ENCODE measurements at regions not wholly inside any gene's neighbourhood (a gene's known extent, or its start where the extent isn't known, plus 50 kb on each side); places are given as distances from the start of the nearest gene placed in this dataset.

GRCh38 chr1:60764489-60764888 lies 317.9 kb upstream of the NFIA start:
- no peak overlapping the region for H3K4me3 Mint-ChIP-seq
- H3K9me3 Mint-ChIP-seq (ENCODE audit: low read depth) = peaks cover 4% of the 10 kb centered on the region
- no peak overlapping the region for H3K27ac Mint-ChIP-seq
- H3K4me1 Mint-ChIP-seq (ENCODE audit: low read depth) = no peaks in the 10 kb centered on the region
- H3K27me3 Mint-ChIP-seq = peaks cover 1% of the 10 kb centered on the region
- no peaks in the 10 kb centered on the region for H3K36me3 Mint-ChIP-seq

- Mint-ChIP-seq H3K4me3 (no peak overlapping the region), H3K27me3 (peaks cover 1% of the 10 kb centered on the region), H3K27ac (no peak overlapping the region), H3K36me3 (no peaks in the 10 kb centered on the region), H3K9me3 (ENCODE audit: low read depth) (peaks cover 4% of the 10 kb centered on the region), H3K4me1 (ENCODE audit: low read depth) (no peaks in the 10 kb centered on the region)
These were observed 318.6 kb upstream of the NFIA start for GRCh38 chr1:60763741-60764140.

- Mint-ChIP-seq H3K27ac (no peak overlapping the region), H3K4me1 (ENCODE audit: low read depth) (no peaks in the 10 kb centered on the region), H3K27me3 (peaks cover 1% of the 10 kb centered on the region), H3K4me3 (no peak overlapping the region), H3K9me3 (ENCODE audit: low read depth) (no peaks in the 10 kb centered on the region), H3K36me3 (no peaks in the 10 kb centered on the region)
These were observed 319.4 kb upstream of the NFIA start for GRCh38 chr1:60762911-60763310.

- H3K9me3 Mint-ChIP-seq (ENCODE audit: low read depth) = no peaks in the 10 kb centered on the region
- no peaks in the 10 kb centered on the region for H3K4me1 Mint-ChIP-seq (ENCODE audit: low read depth)
- no peak overlapping the region for H3K4me3 Mint-ChIP-seq
- no peaks in the 10 kb centered on the region for H3K36me3 Mint-ChIP-seq
- peaks cover 1% of the 10 kb centered on the region for H3K27me3 Mint-ChIP-seq
- H3K27ac Mint-ChIP-seq = no peak overlapping the region
These were observed 320.2 kb upstream of the NFIA start for GRCh38 chr1:60762176-60762575.

GRCh38 chr1:60759291-60759690 lies 323.1 kb upstream of the NFIA start:
- Mint-ChIP-seq H3K4me1 (ENCODE audit: low read depth) (no peaks in the 10 kb centered on the region), H3K9me3 (ENCODE audit: low read depth) (no peaks in the 10 kb centered on the region), H3K27ac (no peak overlapping the region), H3K36me3 (no peaks in the 10 kb centered on the region), H3K4me3 (no peak overlapping the region), H3K27me3 (peaks cover 1% of the 10 kb centered on the region)

- H3K9me3 Mint-ChIP-seq (ENCODE audit: low read depth) = no peaks in the 10 kb centered on the region
- H3K4me1 Mint-ChIP-seq (ENCODE audit: low read depth) = no peaks in the 10 kb centered on the region
- no peaks in the 10 kb centered on the region for H3K36me3 Mint-ChIP-seq
These were observed 324.9 kb upstream of the NFIA start for GRCh38 chr1:60757485-60757884.

GRCh38 chr1:60753036-60753900 lies 329.1 kb upstream of the NFIA start:
- no peaks in the 10 kb centered on the region for H3K4me1 Mint-ChIP-seq (ENCODE audit: low read depth)
- H3K36me3 Mint-ChIP-seq = no peaks in the 10 kb centered on the region
- no peaks in the 10 kb centered on the region for H3K9me3 Mint-ChIP-seq (ENCODE audit: low read depth)
- no peak overlapping the region for H3K27ac Mint-ChIP-seq
- no peaks in the 10 kb centered on the region for H3K27me3 Mint-ChIP-seq
- no peak overlapping the region for H3K4me3 Mint-ChIP-seq

More at GRCh38 chr1:60757485-60757884, 324.9 kb upstream of the NFIA start:
- H3K27ac Mint-ChIP-seq = no peak overlapping the region
- no peak overlapping the region for H3K4me3 Mint-ChIP-seq
- peaks cover 1% of the 10 kb centered on the region for H3K27me3 Mint-ChIP-seq

GRCh38 chr1:60751306-60751705 lies 331.1 kb upstream of the NFIA start:
- no peaks in the 10 kb centered on the region for H3K9me3 Mint-ChIP-seq (ENCODE audit: low read depth)
- H3K27me3 Mint-ChIP-seq = no peaks in the 10 kb centered on the region
- H3K4me3 Mint-ChIP-seq = no peak overlapping the region
- H3K36me3 Mint-ChIP-seq = no peaks in the 10 kb centered on the region
- H3K4me1 Mint-ChIP-seq (ENCODE audit: low read depth) = no peaks in the 10 kb centered on the region
- H3K27ac Mint-ChIP-seq = no peak overlapping the region

GRCh38 chr1:60747353-60747752 lies 335.0 kb upstream of the NFIA start:
- Mint-ChIP-seq H3K36me3 (no peaks in the 10 kb centered on the region), H3K27ac (no peak overlapping the region), H3K9me3 (ENCODE audit: low read depth) (no peaks in the 10 kb centered on the region), H3K4me3 (no peak overlapping the region), H3K27me3 (no peaks in the 10 kb centered on the region), H3K4me1 (ENCODE audit: low read depth) (no peaks in the 10 kb centered on the region)

- no peak overlapping the region for H3K27ac Mint-ChIP-seq
- H3K36me3 Mint-ChIP-seq = no peaks in the 10 kb centered on the region
- H3K27me3 Mint-ChIP-seq = no peaks in the 10 kb centered on the region
- H3K9me3 Mint-ChIP-seq (ENCODE audit: low read depth) = no peaks in the 10 kb centered on the region
- H3K4me3 Mint-ChIP-seq = no peak overlapping the region
- no peaks in the 10 kb centered on the region for H3K4me1 Mint-ChIP-seq (ENCODE audit: low read depth)
These were observed 336.0 kb upstream of the NFIA start for GRCh38 chr1:60746278-60746791.

- Mint-ChIP-seq H3K36me3 (no peaks in the 10 kb centered on the region), H3K9me3 (ENCODE audit: low read depth) (no peaks in the 10 kb centered on the region), H3K4me1 (ENCODE audit: low read depth) (no peaks in the 10 kb centered on the region), H3K27me3 (no peaks in the 10 kb centered on the region), H3K4me3 (no peak overlapping the region), H3K27ac (no peak overlapping the region)
These were observed 336.9 kb upstream of the NFIA start for GRCh38 chr1:60745484-60745883.

GRCh38 chr1:60742339-60742738 lies 340.0 kb upstream of the NFIA start:
- Mint-ChIP-seq H3K9me3 (ENCODE audit: low read depth) (no peaks in the 10 kb centered on the region), H3K27ac (no peak overlapping the region), H3K4me1 (ENCODE audit: low read depth) (no peaks in the 10 kb centered on the region), H3K27me3 (peaks cover 2% of the 10 kb centered on the region), H3K4me3 (no peak overlapping the region), H3K36me3 (peaks cover 2% of the 10 kb centered on the region)

- Mint-ChIP-seq H3K27me3 (peaks cover 2% of the 10 kb centered on the region), H3K27ac (no peak overlapping the region), H3K4me1 (ENCODE audit: low read depth) (no peaks in the 10 kb centered on the region), H3K9me3 (ENCODE audit: low read depth) (no peaks in the 10 kb centered on the region), H3K4me3 (no peak overlapping the region), H3K36me3 (peaks cover 2% of the 10 kb centered on the region)
These were observed 342.2 kb upstream of the NFIA start for GRCh38 chr1:60740154-60740553.

GRCh38 chr1:60739729-60740128 lies 342.6 kb upstream of the NFIA start:
- Mint-ChIP-seq H3K27me3 (peaks cover 2% of the 10 kb centered on the region), H3K4me1 (ENCODE audit: low read depth) (no peaks in the 10 kb centered on the region), H3K4me3 (no peak overlapping the region), H3K27ac (no peak overlapping the region), H3K9me3 (ENCODE audit: low read depth) (no peaks in the 10 kb centered on the region), H3K36me3 (peaks cover 2% of the 10 kb centered on the region)

- Mint-ChIP-seq H3K9me3 (ENCODE audit: low read depth) (no peaks in the 10 kb centered on the region), H3K4me1 (ENCODE audit: low read depth) (no peaks in the 10 kb centered on the region), H3K36me3 (no peaks in the 10 kb centered on the region), H3K4me3 (no peak overlapping the region), H3K27me3 (peaks cover 3% of the 10 kb centered on the region), H3K27ac (no peak overlapping the region)
These were observed 349.4 kb upstream of the NFIA start for GRCh38 chr1:60732977-60733401.

- Mint-ChIP-seq H3K27ac (no peak overlapping the region), H3K36me3 (no peaks in the 10 kb centered on the region), H3K4me3 (no peak overlapping the region), H3K9me3 (ENCODE audit: low read depth) (no peaks in the 10 kb centered on the region), H3K4me1 (ENCODE audit: low read depth) (no peaks in the 10 kb centered on the region), H3K27me3 (peaks cover 3% of the 10 kb centered on the region)
These were observed 351.0 kb upstream of the NFIA start for GRCh38 chr1:60731321-60731720.

Measured in activated naive CD8-positive, alpha-beta T cell (primary cell).